Endothelial cell of umbilical vein (primary cell): ENCODE measurements at regions not wholly inside any gene's neighbourhood (a gene's known extent, or its start where the extent isn't known, plus 50 kb on each side); places are given as distances from the start of the nearest gene placed in this dataset.

Experiments
- BruUV-seq: library from RNA; stranded (reverse); fragments of 400-500 nt; replicated peaks from 2 replicates; lab custom pipeline; 2021; lab: Mats Ljungman, UMichigan
- CTCF ChIA-PET: fragments of 300-600, 350-600 bp; sonication (Branson Sonifier 250); formaldehyde crosslinking; loops from one replicate; lab custom pipeline; 2021; ENCODE audit warnings: antibody characterized with exemption, inconsistent platforms; lab: Charles Lee
- POLR2A ChIA-PET: fragments of 300-600, 350-600 bp; sonication (Branson Sonifier 250); formaldehyde crosslinking; loops from one replicate; lab custom pipeline; 2021; ENCODE audit warnings: antibody characterized with exemption, inconsistent platforms; lab: Charles Lee
- DNase-seq: peaks from one replicate; pipeline ENCODE4 v3.0.0-alpha.2; 2011; ENCODE audit warnings: low read depth, low spot score
- FAIRE-seq: peaks from 2 replicates; lab custom pipeline; 2011; peaks lifted over from hg19 to GRCh38; lab: Jason Lieb, UNC
- H2AFZ ChIP-seq: 2 replicates; pipeline ENCODE4 v1.6.0; 2012; ENCODE audit warnings: low read depth, low read length, control low read depth, inconsistent platforms
- H3K27ac ChIP-seq: 2 replicates; pipeline ENCODE4 v1.5.1; 2011; ENCODE audit warnings: low read depth, mild to moderate bottlenecking, control low read depth, low read length, moderate library complexity; ENCODE audit not compliant: insufficient read depth
- H3K27me3 ChIP-seq, 2 experiments: 2 replicates each; pipeline versions ENCODE4 v1.6.0 to v1.6.1; 2011; ENCODE audit warnings: low read length in 2 of 2, mixed read lengths in 1 of 2; ENCODE audit not compliant: control insufficient read depth in 2 of 2, insufficient read depth in 2 of 2
- H3K36me3 ChIP-seq, 2 experiments: 2 replicates in 1 of 2; 3 replicates in 1 of 2; pipeline ENCODE4 v1.5.1; 2011; ENCODE audit warnings: low read length in 2 of 2, mild to moderate bottlenecking in 1 of 2, moderate library complexity in 1 of 2; ENCODE audit not compliant: control insufficient read depth in 2 of 2, insufficient read depth in 2 of 2; ENCODE audit errors: extremely low read depth in 1 of 2
- H3K4me1 ChIP-seq: 3 replicates; pipeline ENCODE4 v1.5.1; 2011; ENCODE audit warnings: mild to moderate bottlenecking, low read length; ENCODE audit not compliant: control insufficient read depth, insufficient read depth; ENCODE audit errors: extremely low read depth
- H3K4me2 ChIP-seq: 2 replicates; pipeline ENCODE4 v1.6.1; 2011; ENCODE audit warnings: low read length, control low read depth, mixed read lengths; ENCODE audit not compliant: insufficient read depth
- H3K4me3 ChIP-seq, 3 experiments: fragments of 200-600 bp in 1 of 3; sonication (generic), shearing (Covaris generic) in 1 of 3; replicated peaks in 1 of 3; 2 replicates each; pipeline ENCODE4 v1.5.1; 2011 to 2016; ENCODE audit warnings: control low read depth in 3 of 3, low read length in 3 of 3, mild to moderate bottlenecking in 2 of 3, inconsistent platforms in 1 of 3, low read depth in 1 of 3, moderate library complexity in 1 of 3; ENCODE audit not compliant: insufficient read depth in 1 of 3
- H3K79me2 ChIP-seq: 2 replicates; pipeline ENCODE4 v1.6.0; 2012; ENCODE audit warnings: low read length, inconsistent platforms; ENCODE audit not compliant: control insufficient read depth, insufficient read depth
- H3K9ac ChIP-seq: replicated peaks from 2 replicates; pipeline ENCODE3; 2011; ENCODE audit warnings: low read length, control low read depth; ENCODE audit not compliant: insufficient read depth; ENCODE audit errors: extremely low read depth
- H3K9me1 ChIP-seq: replicated peaks from 3 replicates; pipeline ENCODE4 v1.6.0; 2011; ENCODE audit warnings: mild to moderate bottlenecking, low read length; ENCODE audit not compliant: control insufficient read depth, insufficient read depth; ENCODE audit errors: extremely low read depth
- H3K9me3 ChIP-seq: replicated peaks from 2 replicates; pipeline ENCODE4 v1.5.1; 2012; ENCODE audit warnings: low read length, inconsistent platforms; ENCODE audit not compliant: control insufficient read depth, insufficient read depth
- H4K20me1 ChIP-seq: replicated peaks from 2 replicates; pipeline ENCODE3; 2011; ENCODE audit warnings: mild to moderate bottlenecking, low read length; ENCODE audit not compliant: control insufficient read depth, insufficient read depth; ENCODE audit errors: extremely low read depth
- EZH2 ChIP-seq: IDR thresholded peaks from 2 replicates; pipeline ENCODE4 v1.6.1; 2012; ENCODE audit warnings: borderline replicate concordance, low read depth, mild to moderate bottlenecking, moderate library complexity, low read length, inconsistent platforms; ENCODE audit not compliant: severe bottlenecking
- FOS ChIP-seq: IDR thresholded peaks from 2 replicates; pipeline ENCODE4 v1.6.1; 2011; ENCODE audit warnings: mild to moderate bottlenecking, low read length, moderate library complexity, borderline replicate concordance; ENCODE audit not compliant: insufficient read depth
- GATA2 ChIP-seq: IDR thresholded peaks from 2 replicates; pipeline ENCODE4 v1.7.0; 2011; ENCODE audit warnings: low read depth, mild to moderate bottlenecking, moderate library complexity, mixed read lengths, low read length; ENCODE audit not compliant: insufficient read length, insufficient read depth
- JUN ChIP-seq: IDR thresholded peaks from 2 replicates; pipeline ENCODE4 v1.6.1; 2011; ENCODE audit warnings: borderline replicate concordance, low read depth; ENCODE audit not compliant: insufficient read length, insufficient read depth
- MYC ChIP-seq: IDR thresholded peaks from one replicate; pipeline ENCODE4 v1.6.1; 2011; ENCODE audit warnings: mild to moderate bottlenecking, low read depth, low read length
- POLR2A ChIP-seq: IDR thresholded peaks from 2 replicates; pipeline ENCODE4 v1.6.1; 2012; ENCODE audit warnings: low read depth, mild to moderate bottlenecking, control low read depth, low read length
- POLR2AphosphoS5 ChIP-seq: IDR thresholded peaks from 2 replicates; pipeline ENCODE4 v1.6.1; 2012; ENCODE audit warnings: low read depth, mild to moderate bottlenecking, control low read depth, low read length, moderate library complexity; ENCODE audit not compliant: insufficient read depth
- dilution Hi-C: fragments of 300-500 bp; cut with MboI; formaldehyde crosslinking; loops from one replicate; pipeline ENCODE4 v1.15.0; 2019; ENCODE audit warnings: low sequenced_read_pairs; ENCODE audit not compliant: extremely low pct_ligation_motif_present
- intact Hi-C: fragments of 100-400 bp; cut with micrococcal nuclease; formaldehyde crosslinking; loops from one replicate; pipeline ENCODE4 v1.10.0; 2022
- TF ChIP-seq, protein P1 (sequence below), 2 donors: IDR thresholded peaks; 1 replicate in 1 of 2; 2 replicates in 1 of 2; pipeline ENCODE4 v1.5.1; 2011; ENCODE audit warnings: low read length in 2 of 2, mild to moderate bottlenecking in 2 of 2, moderate library complexity in 2 of 2, control low read depth in 1 of 2, inconsistent platforms in 1 of 2, low read depth in 1 of 2; ENCODE audit not compliant: insufficient read depth in 1 of 2; ENCODE audit errors: extremely low read depth in 1 of 2
- TF ChIP-seq, protein P2 (sequence below): IDR thresholded peaks from 2 replicates; pipeline ENCODE4 v1.6.1; 2011; ENCODE audit not compliant: insufficient read depth, insufficient read length

DNA sequence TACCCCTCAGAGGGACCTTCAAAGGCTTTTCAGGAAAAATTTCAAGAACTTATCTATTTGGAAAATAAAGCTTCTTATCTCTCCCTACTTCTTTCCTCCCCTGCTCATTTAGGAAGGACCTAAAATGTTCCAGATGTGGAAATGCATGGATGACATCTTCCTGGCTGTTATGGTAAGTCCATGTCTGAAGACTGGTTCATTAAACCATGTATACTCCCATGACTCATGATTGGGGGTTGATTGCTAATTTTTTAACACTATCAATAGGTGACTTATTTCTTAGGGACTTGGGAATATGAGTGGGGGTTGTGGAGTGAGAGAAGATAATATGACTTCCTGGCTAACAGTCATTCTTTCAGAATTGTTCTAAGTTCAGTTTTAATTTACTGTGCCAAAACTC lies 104.0 kb upstream of the PARD3B start:
- H2AFZ ChIP-seq: no peak overlapping the region
- POLR2A ChIA-PET: no interaction called here
- DNase-seq (no peak), FAIRE-seq (no peak)
- intact Hi-C loops: no loop called here
- dilution Hi-C loops: no loop called here
- no peak for TF ChIP-seq MYC
- TF ChIP-seq GATA2: no peak
- TF ChIP-seq, protein P1, sequence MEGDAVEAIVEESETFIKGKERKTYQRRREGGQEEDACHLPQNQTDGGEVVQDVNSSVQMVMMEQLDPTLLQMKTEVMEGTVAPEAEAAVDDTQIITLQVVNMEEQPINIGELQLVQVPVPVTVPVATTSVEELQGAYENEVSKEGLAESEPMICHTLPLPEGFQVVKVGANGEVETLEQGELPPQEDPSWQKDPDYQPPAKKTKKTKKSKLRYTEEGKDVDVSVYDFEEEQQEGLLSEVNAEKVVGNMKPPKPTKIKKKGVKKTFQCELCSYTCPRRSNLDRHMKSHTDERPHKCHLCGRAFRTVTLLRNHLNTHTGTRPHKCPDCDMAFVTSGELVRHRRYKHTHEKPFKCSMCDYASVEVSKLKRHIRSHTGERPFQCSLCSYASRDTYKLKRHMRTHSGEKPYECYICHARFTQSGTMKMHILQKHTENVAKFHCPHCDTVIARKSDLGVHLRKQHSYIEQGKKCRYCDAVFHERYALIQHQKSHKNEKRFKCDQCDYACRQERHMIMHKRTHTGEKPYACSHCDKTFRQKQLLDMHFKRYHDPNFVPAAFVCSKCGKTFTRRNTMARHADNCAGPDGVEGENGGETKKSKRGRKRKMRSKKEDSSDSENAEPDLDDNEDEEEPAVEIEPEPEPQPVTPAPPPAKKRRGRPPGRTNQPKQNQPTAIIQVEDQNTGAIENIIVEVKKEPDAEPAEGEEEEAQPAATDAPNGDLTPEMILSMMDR (IDR thresholded peaks at IDR 0.05; ENCODE audit: extremely low read depth in 1 of 2, insufficient read depth in 1 of 2, low read depth in 1 of 2, low read length in 2 of 2): no peak
- no peak for TF ChIP-seq FOS
- no peak overlapping the region for H3K4me2 ChIP-seq
- H3K9ac ChIP-seq: no peak overlapping the region
- peaks cover 4% of the 10 kb centered on the region for H3K4me1 ChIP-seq
- H3K9me3 ChIP-seq: no peaks in the 10 kb centered on the region
- no peaks in the 10 kb centered on the region for H3K79me2 ChIP-seq
- no peaks in the 10 kb centered on the region for H3K27me3 ChIP-seq
- no TSS peak for BruUV-seq
- H3K27ac ChIP-seq: no peak overlapping the region
- CTCF ChIA-PET: no interaction called here
- no peak overlapping the region for H3K4me3 ChIP-seq
- H4K20me1 ChIP-seq: no peaks in the 10 kb centered on the region
- H3K9me1 ChIP-seq: no peaks in the 10 kb centered on the region
- H3K36me3 ChIP-seq: no peaks in the 10 kb centered on the region

DNA sequence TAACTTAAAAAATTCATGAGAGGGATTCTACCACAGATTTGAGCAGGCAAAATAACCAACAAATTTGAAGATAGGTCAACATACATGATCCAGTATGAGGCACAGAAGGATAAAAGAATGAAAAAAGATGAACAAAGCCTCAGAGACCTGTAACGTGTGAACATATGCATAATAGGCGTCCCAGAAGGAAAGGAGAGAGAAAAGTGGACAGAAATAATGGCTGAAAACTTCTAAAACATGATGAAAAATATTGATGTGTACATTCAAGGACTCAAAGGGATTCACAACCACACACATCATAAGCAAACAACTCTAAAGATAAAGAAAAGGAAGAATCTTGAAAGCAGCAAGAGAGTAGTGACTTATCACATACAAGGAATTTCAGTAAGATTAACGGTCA lies 100.1 kb upstream of the PARD3B start:
- POLR2A ChIA-PET: no interaction called here
- no peak overlapping the region for H3K27ac ChIP-seq
- H3K36me3 ChIP-seq: no peaks in the 10 kb centered on the region
- BruUV-seq: no TSS peak
- intact Hi-C loops (no loop called here), dilution Hi-C loops (no loop called here)
- H3K9me1 ChIP-seq: no peaks in the 10 kb centered on the region
- H4K20me1 ChIP-seq: no peaks in the 10 kb centered on the region
- no peak overlapping the region for H2AFZ ChIP-seq
- H3K9me3 ChIP-seq: no peaks in the 10 kb centered on the region
- no peaks in the 10 kb centered on the region for H3K79me2 ChIP-seq
- no peak for DNase-seq
- no peak overlapping the region for H3K4me2 ChIP-seq
- no peak overlapping the region for H3K9ac ChIP-seq
- CTCF ChIA-PET: no interaction called here
- peak; percentile 12 for FAIRE-seq
- TF ChIP-seq GATA2: no peak
- TF ChIP-seq, protein P1 (IDR thresholded peaks at IDR 0.05; ENCODE audit: extremely low read depth in 1 of 2, insufficient read depth in 1 of 2, low read depth in 1 of 2, low read length in 2 of 2): no peak
- TF ChIP-seq EZH2: no peak
- TF ChIP-seq, protein P2, sequence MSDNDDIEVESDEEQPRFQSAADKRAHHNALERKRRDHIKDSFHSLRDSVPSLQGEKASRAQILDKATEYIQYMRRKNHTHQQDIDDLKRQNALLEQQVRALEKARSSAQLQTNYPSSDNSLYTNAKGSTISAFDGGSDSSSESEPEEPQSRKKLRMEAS: no peak
- no peak for TF ChIP-seq MYC
- no peak for TF ChIP-seq POLR2A
- no peak for TF ChIP-seq POLR2AphosphoS5
- no peak for TF ChIP-seq FOS
- no peak for TF ChIP-seq JUN
- H3K4me1 ChIP-seq: no peaks in the 10 kb centered on the region
- no peak overlapping the region for H3K4me3 ChIP-seq
- H3K27me3 ChIP-seq: no peaks in the 10 kb centered on the region
